NCI-H1930 (cell line): ENCODE measurements at regions not wholly inside any gene's neighbourhood (a gene's known extent, or its start where the extent isn't known, plus 50 kb on each side); places are given as distances from the start of the nearest gene placed in this dataset.
"Not testable (repeated sequence)": the region's sequence is repeated elsewhere in the genome, so short reads cannot be mapped to it uniquely, and the experiment has no call there.

Experiments used
- DNase-seq, 2 experiments: peaks; one replicate each; lab custom pipeline; 2025; lab: John Stamatoyannopoulos, UW

DNA sequence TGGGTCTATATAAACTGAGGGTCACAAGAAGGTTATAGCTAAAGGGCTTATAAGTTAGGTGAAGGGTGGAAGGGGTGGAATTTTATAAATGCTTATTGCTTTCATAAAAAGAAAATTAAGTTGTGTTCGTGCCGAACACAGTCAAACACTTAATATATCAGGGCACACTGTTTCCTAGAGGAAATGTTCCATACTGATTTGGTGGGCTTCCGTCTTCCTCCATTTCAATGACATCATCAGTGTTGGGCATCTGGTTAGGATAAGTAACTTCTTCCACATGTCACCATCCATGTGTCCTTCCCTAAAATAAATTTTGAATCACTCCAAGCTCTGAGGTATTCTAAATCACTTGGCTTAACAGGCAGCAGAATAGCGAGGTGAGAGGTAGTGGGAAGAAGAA lies 466.4 kb downstream of the MED13L start:
- no peak for DNase-seq

DNA sequence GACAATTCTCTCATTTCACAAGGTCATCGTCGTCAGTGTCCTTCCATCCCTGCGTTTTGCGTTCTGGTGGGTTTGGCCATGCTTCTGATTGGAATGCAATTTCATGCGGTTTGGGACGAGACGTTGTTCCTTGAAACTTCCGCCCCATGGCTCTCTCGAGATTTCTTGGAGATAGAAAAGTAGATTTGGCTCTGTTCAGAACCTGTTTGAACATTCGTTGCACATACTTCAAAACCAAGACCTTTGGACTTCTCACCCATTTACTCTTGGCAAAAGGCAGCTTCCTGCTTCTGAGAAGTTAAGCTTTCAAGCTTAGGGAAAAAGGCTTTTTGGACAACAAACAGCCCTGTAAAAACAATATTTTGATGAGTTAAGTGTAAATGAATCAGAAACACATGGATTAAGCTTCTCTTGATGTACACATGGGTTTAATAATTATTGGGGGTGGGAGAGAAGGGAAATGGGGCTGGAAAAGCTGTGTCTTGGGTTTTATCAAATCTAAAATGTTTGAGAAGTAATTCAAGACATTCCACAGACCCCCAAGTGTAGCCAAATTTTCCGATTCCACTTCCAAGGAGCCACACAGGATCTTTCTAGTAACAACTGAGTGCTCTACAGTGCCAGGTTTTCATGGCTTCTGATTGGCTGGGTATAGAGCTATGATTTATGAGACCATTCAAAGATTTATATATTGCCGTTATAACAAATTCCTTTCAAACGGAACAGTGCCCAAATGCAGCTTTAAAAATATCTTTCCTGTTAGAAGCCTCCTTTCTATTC lies 467.2 kb downstream of the MED13L start:
- no peak for DNase-seq

DNA sequence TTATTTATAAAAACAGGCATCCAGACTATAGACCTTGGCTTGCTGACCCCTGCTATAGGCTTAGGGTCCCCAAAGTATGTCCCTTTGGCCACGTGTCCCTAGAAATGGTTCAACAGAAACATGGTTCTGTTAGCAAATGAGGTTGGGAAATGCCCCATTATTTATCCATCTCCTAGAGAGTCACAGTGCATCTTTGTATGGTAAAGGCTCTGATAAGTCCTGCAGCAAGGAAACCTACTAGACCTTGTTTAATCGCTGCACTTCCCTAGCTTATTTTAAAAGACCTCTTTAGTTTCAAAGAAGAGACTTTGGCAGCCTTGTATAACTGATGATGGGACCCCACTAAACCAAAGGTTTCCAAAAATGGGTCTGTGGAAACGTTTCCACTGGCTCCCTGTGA lies 471.5 kb downstream of the MED13L start:
- DNase-seq = no peak

DNA sequence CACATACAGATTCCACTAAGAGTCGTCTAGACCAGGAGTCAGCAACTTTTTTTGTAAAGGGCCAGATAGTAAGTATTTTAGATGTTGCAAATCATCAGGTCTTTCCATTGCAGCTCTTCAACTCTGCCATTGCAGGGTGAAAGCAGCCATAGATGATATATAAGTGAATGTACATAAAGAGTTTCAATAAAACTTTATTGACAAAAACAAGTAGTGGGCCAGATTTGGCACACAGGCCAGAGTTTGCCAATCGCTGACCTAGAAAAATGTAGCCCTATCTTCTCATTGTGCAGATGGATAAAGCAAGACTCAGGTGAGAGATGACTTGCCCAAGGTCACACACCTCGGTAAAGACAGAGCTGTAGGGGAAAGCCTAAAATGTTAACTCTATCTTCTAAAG lies 474.7 kb downstream of the MED13L start:
- no peak for DNase-seq

DNA sequence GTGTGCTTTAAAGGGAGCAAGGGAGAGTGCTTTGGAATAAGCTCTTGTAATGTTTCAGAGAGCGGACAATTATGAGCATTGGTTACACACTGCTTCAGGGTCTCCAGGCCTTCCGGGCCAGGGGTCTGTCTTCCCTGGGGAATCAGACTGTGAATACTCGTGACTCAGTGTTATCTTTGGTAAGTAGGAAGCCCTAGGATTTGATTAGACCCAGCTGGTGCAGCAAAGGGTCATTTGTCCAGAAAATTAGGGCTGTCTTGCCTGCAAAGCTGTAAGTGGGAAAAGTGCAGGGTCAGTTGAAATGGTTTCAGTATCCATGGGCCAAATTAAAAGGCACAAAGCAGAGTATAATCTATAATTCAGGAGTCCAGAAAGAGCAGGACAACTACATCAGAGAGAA lies 475.6 kb downstream of the MED13L start:
- DNase-seq = no peak

DNA sequence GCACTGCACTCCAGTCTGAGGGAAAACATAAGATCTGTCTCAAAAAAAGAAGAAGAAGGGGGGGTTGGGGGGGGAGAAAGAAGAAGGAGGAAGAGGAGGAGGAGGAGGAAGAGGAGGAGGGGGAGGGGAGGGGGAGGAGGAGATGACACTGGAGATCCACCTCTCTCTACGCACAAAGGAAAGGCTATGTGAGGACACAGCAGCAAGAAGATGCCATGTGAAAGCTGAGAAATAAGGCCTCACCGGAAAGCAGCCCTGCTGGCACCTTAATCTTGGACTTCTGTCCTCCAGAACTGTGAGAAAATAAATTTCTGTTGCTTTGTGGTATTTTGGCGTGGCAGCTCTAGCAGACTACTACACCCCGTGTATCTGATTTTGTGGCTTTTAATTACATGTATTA lies 477.9 kb downstream of the MED13L start:
- DNase-seq = no peak

DNA sequence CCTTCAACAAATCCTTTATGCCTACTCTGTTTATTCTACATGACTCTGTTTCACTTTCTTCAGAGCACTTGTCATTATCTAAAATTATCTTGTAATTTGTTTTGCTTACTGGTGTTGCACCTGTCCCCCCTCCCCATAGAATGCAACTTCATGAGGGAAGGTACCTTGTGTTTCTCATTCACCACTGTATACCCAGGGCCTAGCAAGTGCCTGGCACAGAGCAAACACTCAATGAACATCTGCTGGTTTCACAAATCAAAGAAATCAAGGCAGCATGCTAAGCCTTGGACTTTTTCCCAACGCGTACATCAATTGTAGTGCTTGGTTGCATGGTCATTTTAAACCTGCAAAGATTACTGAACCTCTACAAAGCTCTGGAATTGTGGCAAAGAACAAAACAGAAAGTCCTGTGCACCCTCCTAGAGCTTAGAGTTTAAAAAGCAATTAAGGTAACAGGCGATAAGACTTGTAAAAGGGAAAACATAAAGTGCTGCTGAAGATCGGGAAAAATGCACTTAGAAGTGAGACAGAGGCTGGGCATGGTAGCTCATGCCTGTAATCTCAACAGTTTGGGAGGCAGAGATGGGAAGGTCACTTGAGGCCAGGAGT lies 479.1 kb downstream of the MED13L start:
- no peak for DNase-seq

DNA sequence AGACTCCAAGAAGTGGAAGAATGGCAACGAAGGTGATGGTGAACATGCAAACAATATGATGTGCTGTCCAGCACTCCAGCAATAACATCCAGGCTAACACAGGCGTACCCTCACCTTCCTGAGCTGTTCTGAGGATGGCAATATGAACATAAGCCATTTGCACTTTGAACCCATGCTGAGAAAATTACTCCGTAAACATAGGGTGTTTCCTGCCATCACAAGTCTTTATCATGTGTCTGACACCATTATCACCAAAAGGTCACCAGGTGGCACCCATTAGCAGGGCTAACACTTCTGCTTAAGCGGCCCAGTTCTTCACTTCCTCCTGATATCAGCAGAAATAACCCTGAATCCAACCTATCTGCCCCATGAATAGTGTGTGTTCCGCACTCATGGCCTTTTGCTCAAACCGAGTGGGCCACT lies 482.8 kb downstream of the MED13L start:
- no peak for DNase-seq

DNA sequence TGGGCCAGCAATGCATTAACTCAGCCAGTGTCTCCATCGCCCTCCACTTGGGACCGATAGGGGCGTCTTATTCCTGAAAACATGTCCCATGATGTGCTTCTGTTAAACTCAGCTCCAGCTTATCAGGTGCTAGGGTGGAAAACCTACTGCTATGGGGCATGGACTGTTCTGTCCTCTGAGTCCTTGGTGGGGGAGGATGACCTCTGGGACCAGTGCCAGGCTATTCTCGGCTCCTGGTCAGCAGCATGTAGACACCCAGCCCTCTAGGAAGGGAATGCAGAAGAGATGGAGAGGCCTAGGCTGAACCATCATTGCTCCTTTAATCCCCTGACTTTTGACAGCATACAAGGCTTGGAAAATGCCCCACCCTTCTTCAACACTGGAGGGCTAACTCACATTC lies 486.2 kb downstream of the MED13L start:
- DNase-seq = no peak

DNA sequence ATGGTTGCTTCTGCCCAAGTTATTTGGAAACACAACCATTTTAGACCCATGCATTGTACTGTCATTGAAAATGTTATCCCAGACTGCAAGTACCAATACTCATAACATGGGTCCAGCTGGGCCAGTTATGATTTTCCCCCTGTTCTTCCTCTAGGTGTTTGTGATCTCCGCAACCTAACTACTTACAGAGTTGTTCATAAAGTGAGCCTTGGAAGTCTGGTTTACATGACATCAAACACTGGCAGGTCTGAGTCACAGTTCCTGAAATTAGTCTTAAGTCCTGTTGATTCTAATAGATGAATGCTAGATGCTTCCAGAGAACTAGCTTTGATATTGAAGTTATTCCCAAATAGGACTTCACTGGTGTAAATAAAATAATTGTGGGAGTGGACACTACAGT lies 487.0 kb downstream of the MED13L start:
- DNase-seq = no peak

DNA sequence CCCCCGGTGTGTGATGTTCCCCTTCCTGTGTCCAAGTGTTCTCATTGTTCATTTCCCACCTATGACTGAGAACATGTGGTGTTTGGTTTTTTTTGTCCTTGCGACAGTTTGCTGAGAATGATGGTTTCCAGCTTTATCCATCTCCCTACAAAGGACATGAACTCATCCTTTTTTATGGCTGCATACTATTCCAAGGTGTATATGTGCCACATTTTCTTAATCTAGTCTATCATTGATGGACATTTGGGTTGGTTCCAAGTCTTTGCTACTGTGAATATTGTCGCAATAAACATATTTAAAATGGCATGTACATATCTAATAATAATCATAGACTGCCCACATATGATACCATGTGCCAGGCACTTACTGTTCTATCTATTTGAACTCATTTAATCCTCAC lies 491.0 kb downstream of the MED13L start:
- DNase-seq = not testable (repeated sequence)

DNA sequence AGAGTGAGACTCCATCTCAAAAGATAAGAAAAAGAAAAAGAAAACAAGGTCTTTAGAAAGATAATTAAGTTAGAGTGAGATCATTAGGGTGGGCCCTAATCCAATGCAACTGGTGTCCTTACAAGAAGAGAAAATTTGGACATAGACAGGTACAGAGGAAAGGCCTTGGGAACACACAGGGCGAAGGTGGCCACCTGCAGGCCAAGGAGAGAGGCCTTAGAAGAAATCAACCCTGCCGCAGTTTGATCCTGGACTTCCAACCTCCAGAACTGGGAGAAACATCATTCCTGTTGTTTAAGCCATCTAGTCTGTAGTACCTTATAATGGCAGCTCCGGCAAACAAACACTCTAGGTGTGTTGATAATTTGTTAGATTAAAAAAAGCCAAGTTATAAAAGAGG lies 491.9 kb downstream of the MED13L start:
- no peak for DNase-seq

DNA sequence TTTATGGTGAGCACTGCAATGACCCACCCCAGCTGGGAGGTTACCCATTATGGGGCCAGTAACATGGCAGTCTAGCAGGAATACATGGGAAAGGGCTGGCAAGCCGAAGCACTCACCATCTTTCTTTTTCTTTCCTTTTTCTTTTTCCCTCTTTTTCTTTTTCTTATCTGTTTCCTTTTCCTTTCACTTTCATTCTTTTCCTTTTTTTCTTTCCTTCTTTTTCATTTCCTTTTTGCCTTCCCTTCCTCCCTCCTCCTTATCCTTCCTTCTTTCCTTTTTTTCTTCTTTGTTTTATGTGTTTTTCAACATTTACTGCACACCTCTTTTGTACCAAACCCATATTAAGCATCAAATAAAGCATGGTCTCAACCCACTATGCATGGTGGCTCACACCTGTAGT lies 501.1 kb downstream of the MED13L start:
- no peak for DNase-seq

DNA sequence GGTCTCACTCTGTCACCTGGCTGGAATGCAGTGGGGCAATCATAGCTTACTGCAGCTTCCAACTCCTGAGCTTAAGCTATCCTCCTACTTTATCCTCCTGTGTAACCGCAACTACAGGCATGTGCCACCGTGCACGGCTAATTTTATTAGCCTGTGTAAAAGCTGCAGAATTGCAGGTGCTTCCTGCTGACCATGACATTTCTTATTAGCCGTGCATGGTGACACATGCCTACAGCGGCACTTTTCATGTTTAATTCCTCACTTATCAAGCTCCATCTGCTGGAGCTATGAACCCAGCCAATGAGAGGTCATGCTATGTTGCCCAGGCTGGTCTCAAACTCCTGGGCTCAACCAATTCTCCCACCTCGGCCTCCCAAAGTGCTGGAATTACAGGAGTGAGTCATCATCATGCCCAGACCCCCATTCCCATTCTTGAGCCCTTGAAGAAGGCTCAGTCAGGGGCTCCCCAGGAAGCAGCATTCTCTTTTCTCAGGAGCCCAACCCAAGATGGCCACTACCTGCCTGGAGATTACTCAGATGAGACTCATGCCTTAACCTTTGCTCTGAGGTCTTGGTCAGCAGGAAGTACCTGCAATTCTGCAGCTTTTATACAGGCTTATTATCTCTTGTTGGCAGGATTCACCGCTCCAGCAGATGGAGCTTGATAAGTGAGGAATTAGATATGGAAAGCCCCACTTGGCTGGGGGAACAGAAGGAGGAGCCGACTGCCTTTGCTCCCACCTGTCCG lies 503.2 kb downstream of the MED13L start:
- DNase-seq = no peak

DNA sequence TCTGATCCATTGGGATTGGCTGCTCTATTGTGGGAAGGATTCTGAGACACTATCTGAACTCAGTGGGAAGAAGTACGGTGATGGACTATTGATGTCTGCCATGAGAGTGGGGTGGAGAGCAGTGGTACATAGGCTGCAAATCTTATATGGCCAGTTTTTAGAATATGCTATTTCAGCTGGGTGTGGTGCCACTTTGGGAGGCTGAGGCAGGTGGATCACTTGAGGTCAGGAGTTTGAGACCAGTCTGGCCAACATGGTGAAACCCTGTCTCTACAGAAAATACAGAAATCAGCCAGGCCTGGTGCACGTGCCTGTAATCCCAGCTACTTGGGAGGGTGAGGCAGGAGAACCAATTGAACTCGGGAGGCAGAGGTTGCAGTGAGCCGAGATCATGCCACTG lies 505.9 kb downstream of the MED13L start:
- DNase-seq = no peak

DNA sequence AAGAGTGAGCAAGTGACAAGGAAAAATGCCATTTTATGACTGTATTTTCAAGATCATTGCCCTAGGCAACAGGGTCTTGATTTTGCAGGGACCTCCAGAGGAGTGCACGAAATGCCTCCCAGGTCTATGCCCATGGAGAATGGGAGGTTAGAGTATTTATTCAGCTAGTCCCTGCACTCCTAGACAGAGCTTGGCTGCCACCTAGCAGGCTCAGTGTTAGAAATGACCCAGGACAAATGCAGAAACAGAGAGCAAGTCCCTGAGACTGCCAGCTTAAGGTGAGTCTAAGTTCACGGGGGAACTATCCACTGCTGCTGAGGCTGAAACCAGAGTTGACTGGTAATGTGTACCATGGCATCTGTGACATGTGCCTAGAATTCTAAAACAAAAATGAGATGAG lies 506.4 kb downstream of the MED13L start:
- peak in 1 of 2 experiments; percentile 19 for DNase-seq

DNA sequence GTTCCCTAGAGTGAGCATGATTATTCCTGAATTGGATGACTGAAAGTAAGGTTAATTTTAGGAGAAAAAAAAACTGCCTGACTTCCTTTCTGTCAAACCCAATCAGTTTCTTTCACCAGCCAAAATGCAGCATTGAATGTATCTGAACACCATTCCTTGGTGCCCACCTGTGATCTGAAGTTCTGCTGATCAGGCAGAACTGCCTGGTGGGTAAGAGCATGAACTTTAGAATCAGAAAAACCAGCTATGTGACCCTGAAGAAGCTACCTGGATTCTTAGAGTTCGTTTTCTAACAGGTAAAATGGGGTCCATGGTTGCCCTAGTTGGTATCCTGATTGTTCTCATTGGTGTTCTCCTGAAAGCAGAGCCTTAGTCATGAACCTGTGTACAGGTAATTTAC lies 506.9 kb downstream of the MED13L start:
- no peak for DNase-seq

DNA sequence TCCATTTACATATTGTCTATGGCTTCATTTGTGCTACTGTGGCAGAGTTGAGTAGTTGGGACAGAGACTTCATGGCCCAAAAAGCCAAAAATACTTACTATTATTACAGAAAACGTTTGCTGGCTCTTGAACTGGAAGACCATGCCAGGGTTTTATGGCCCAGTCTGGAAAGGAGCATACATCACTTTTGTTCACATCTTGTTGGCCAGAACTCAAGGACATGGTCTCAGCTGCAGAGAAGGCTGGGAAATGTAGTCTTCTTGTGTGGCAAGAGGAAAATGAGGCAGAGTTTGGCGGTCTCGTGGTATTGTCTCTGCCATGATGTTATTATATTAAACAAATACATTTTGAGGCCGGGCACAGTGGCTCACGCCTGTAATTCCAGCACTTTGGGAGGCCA lies 509.6 kb downstream of the MED13L start:
- DNase-seq = no peak

DNA sequence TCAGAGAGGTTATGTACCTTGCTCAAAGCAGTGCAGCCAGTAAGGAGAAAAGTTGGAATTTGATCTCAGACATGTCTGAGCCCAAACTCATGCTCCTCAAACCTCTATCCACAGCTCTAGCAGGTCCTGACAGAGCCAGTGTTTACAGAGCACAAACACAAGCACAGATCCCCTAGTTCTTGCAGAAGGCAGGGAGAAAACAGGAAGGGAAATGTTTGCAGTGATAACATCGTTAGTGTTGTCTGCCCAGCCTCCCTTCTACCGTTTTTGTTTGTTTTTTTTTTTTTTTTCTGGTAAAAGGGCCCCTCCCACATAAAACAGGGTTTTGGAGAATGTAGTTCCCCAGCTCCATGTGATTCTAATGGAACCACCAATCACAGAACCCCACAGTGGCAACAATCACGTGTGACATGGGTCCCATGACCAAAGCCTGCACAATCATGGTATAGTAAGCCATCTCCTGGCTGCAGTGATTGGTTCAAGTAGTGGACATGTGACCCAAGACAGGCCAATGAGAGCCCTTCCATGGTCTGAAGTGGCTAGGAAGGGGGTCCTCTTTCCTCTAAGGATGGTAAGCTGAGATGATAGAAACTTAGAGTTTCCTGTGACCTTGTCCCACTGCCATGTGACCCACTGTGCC lies 513.4 kb downstream of the MED13L start:
- DNase-seq = no peak

DNA sequence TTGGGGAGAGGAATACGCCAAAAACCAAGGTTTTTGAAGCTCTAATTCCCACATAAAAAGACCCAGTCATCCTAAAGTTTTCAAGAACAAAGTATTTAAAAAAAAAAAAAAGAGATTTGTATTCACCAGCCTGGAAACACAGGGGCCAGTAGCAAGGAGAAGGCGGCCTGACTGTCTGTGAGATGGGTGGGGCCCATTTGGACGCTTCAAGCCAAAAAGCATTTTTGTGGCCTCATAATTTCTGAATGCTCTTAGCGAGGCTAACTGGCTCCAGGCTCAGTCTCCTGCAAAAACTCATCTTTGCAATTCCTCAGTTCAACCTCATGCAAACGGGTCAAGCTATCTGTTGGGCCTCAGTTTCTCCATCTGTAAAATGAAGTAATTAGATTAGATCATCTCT lies 514.1 kb downstream of the MED13L start:
- DNase-seq = no peak

DNA sequence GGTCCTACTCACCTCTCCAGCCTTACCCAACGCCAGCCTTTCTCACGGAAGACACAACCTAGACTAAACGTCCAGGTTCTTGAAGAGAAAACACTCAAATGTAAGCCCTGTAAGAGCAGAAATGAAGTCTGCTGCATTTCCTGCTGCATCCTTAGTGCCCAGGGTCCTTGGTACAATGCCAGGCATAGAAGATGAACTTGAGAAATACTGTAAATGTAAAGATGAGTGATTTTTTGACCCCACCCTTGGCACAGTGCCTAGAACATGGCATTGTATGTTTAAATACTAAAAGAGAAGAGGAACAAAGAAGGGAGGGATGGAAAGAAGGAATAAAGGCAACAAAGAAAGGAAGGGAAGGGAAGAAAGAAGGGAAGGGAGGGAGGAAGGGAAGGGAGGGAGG lies 514.6 kb downstream of the MED13L start:
- DNase-seq = no peak

DNA sequence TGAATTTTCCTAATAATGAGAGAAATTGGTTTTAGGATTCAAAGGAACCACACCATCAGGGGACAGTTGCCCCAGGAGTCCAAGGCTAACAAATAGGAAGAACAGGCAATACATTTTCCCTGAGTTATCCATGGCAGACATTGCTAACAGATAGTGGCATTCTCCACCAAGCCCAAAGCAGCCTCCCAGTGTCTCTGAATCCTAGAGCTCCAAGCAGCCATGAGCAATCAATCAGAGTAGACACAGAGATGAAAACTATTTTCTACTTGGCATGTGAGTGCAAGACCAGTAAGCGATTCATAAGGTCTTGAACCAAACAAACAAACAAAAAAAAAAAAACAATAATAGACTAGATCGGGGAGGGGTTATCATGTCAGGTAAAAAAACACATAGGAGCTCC lies 515.7 kb downstream of the MED13L start:
- no peak for DNase-seq

DNA sequence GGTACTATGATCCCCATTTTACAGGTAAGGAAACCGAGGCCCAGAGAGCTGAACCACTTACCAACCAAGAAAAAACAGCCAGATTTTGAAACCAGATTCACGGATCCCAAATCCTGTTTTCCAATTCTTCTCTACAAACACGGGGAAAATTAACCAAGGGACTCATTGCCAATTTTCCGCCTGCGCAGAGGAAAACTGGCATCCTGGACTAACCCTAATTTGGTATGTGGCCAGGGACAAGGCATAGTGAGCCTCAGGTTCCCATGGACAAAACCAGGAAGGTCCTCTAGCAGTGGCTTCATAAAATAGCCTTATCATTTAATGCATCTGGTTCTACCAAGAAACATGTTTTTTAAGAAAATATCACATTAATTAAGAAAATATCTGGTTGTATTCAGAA lies 517.3 kb downstream of the MED13L start:
- no peak for DNase-seq
